ENCODE measurements at regions not wholly inside any gene's neighbourhood (a gene's known extent, or its start where the extent isn't known, plus 50 kb on each side); places are given as distances from the start of the nearest gene placed in this dataset.

GRCh38 chr2:53517406-53517805 lies 250.2 kb upstream of the CHAC2 start:
- ATAC-seq (no peak), DNase-seq (no peak)
- intact Hi-C loops (cut with DNase I; ENCODE audit: low total_unique reads) (no loop called here), in situ Hi-C loops (cut with MboI; ENCODE audit: low sequenced_read_pairs in 4 of 4) (no loop called here)
- no peak for TF ChIP-seq POLR2A (IDR thresholded peaks at IDR 0.05)
- no peak for TF ChIP-seq CTCF (IDR thresholded peaks at IDR 0.05 in 4 of 5, conservative IDR thresholded peaks at IDR 0.05 in 1 of 5)
- no peaks in the 10 kb centered on the region for H3K27me3 ChIP-seq
- no peaks in the 10 kb centered on the region for H3K9me3 ChIP-seq
- H3K4me3 ChIP-seq = no peak overlapping the region
- H3K27ac ChIP-seq = no peak overlapping the region
- H3K4me1 ChIP-seq = peaks cover 0 to 3% of the 10 kb centered on the region in 2 donors
- H3K36me3 ChIP-seq = no peaks in the 10 kb centered on the region

GRCh38 chr2:53516650-53517049 lies 251.0 kb upstream of the CHAC2 start:
- DNase-seq (no peak), ATAC-seq (no peak)
- Histone ChIP-seq H3K27ac (no peak overlapping the region), H3K4me3 (no peak overlapping the region), H3K4me1 (peaks cover 0 to 3% of the 10 kb centered on the region in 2 donors), H3K27me3 (no peaks in the 10 kb centered on the region), H3K9me3 (no peaks in the 10 kb centered on the region), H3K36me3 (no peaks in the 10 kb centered on the region)
- in situ Hi-C loops (cut with MboI; ENCODE audit: low sequenced_read_pairs in 4 of 4) (no loop called here), intact Hi-C loops (cut with DNase I; ENCODE audit: low total_unique reads) (no loop called here)
- TF ChIP-seq CTCF (IDR thresholded peaks at IDR 0.05 in 4 of 5, conservative IDR thresholded peaks at IDR 0.05 in 1 of 5) = no peak
- TF ChIP-seq POLR2A (IDR thresholded peaks at IDR 0.05) = no peak

GRCh38 chr2:53515435-53516332 lies 251.9 kb upstream of the CHAC2 start:
- no peak for ATAC-seq
- H3K36me3 ChIP-seq = no peaks in the 10 kb centered on the region
- H3K4me1 ChIP-seq = peaks cover 0 to 2% of the 10 kb centered on the region in 2 donors

GRCh38 chr2:53513167-53513666 lies 254.4 kb upstream of the CHAC2 start:
- Histone ChIP-seq H3K4me3 (no peak overlapping the region), H3K9me3 (no peaks in the 10 kb centered on the region), H3K4me1 (no peaks in the 10 kb centered on the region), H3K36me3 (no peaks in the 10 kb centered on the region), H3K27me3 (no peaks in the 10 kb centered on the region), H3K27ac (no peak overlapping the region)
- ATAC-seq (no peak), DNase-seq (no peak)
- TF ChIP-seq CTCF (IDR thresholded peaks at IDR 0.05 in 4 of 5, conservative IDR thresholded peaks at IDR 0.05 in 1 of 5) (no peak), POLR2A (IDR thresholded peaks at IDR 0.05) (no peak)
- in situ Hi-C loops (cut with MboI; ENCODE audit: low sequenced_read_pairs in 4 of 4) = no loop called here
- intact Hi-C loops (cut with DNase I; ENCODE audit: low total_unique reads) = no loop called here

More at GRCh38 chr2:53515435-53516332, 251.9 kb upstream of the CHAC2 start:
- in situ Hi-C loops (cut with MboI; ENCODE audit: low sequenced_read_pairs in 4 of 4) = no loop called here
- no peak for DNase-seq
- TF ChIP-seq CTCF (IDR thresholded peaks at IDR 0.05 in 4 of 5, conservative IDR thresholded peaks at IDR 0.05 in 1 of 5) (no peak), POLR2A (IDR thresholded peaks at IDR 0.05) (no peak)
- Histone ChIP-seq H3K9me3 (no peaks in the 10 kb centered on the region), H3K4me3 (no peak overlapping the region), H3K27me3 (no peaks in the 10 kb centered on the region), H3K27ac (no peak overlapping the region)
- intact Hi-C loops (cut with DNase I; ENCODE audit: low total_unique reads) = no loop called here

All from gastrocnemius medialis (tissue), 4 donors.